ENCODE measurements at regions not wholly inside any gene's neighbourhood (a gene's known extent, or its start where the extent isn't known, plus 50 kb on each side); places are given as distances from the start of the nearest gene placed in this dataset.

DNA sequence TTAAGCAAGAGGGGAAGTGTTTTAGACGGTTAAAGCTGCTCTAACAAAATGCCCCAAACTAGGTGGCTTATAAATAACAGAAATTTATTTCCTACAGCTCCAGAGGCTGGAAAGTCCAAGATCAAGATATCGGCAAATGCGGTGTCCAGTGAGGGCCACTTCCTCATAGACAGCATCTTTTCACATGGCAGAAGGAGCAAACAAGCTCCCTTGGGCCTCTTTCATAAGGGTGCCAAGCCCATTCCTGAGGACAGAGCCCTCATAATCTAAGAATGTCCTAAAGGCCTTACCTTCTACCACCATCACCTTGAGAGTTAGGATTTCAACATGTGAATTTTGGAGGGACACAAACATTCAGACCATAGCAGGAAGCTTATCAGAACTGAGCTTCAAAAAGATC, 57.3 kb upstream of the PPP1CB start:
- H3K36me3 ChIP-seq, result no peaks in the 10 kb centered on the region
- no peaks in the 10 kb centered on the region for H3K27me3 ChIP-seq (replicated peaks; ENCODE audit: insufficient read depth)
- peak overlapping the region; percentile 48 to 54 for H3K27ac ChIP-seq
- H3K4me1 ChIP-seq (replicated peaks), result peaks cover 3% of the 10 kb centered on the region
- no peak overlapping the region for H3K4me3 ChIP-seq
- intact Hi-C loops (cut with DNase I), result loop anchor here (10.0 kb wide), 1 partner anchor 50 kb away; no protein-coding TSS in a partner anchor
- WGBS, result 95% methylated on average over 3 of the region's 3 CpGs
- no peaks in the 10 kb centered on the region for H3K9me3 ChIP-seq
- TF ChIP-seq POLR2A (IDR thresholded peaks at IDR 0.05) (no peak), POLR2AphosphoS5 (IDR thresholded peaks at IDR 0.05) (no peak)
- TF ChIP-seq, protein P1, sequence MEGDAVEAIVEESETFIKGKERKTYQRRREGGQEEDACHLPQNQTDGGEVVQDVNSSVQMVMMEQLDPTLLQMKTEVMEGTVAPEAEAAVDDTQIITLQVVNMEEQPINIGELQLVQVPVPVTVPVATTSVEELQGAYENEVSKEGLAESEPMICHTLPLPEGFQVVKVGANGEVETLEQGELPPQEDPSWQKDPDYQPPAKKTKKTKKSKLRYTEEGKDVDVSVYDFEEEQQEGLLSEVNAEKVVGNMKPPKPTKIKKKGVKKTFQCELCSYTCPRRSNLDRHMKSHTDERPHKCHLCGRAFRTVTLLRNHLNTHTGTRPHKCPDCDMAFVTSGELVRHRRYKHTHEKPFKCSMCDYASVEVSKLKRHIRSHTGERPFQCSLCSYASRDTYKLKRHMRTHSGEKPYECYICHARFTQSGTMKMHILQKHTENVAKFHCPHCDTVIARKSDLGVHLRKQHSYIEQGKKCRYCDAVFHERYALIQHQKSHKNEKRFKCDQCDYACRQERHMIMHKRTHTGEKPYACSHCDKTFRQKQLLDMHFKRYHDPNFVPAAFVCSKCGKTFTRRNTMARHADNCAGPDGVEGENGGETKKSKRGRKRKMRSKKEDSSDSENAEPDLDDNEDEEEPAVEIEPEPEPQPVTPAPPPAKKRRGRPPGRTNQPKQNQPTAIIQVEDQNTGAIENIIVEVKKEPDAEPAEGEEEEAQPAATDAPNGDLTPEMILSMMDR (IDR thresholded peaks at IDR 0.05), result no peak
- DNase-seq (ENCODE audit: low spot score), result no peak

DNA sequence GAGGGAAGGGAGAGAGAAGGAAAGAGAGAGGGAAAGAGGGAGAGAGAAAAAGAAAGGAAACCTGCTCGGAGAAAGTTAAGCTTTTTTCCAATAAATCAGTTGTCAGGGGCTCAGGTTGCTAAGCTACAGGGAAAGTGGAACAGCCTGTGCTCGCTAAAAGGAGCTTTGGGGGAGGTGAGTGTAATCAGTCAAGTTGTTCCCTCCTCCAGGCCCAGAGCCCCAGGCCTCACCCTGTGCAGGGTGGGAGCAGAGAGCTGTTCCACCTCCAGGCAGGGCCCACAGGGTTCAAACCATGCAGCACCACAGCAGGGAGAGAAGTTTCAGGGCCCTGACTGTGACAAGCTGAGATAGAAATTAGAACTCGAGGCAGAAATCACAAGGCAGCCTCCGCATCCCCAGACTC, 56.4 kb upstream of the PPP1CB start:
- whole genome bisulfite sequencing, result 28% methylated on average over 4 of the region's 4 CpGs
- H3K9me3 ChIP-seq, result no peaks in the 10 kb centered on the region
- no peaks in the 10 kb centered on the region for H3K27me3 ChIP-seq (replicated peaks; ENCODE audit: insufficient read depth)
- peaks cover 3% of the 10 kb centered on the region for H3K4me1 ChIP-seq (replicated peaks)
- intact Hi-C loops (cut with DNase I), result loop anchor here (10.0 kb wide), 1 partner anchor 50 kb away; no protein-coding TSS in a partner anchor
- peak overlapping the region; percentile 48 to 54 for H3K27ac ChIP-seq
- H3K36me3 ChIP-seq, result no peaks in the 10 kb centered on the region
- TF ChIP-seq POLR2A (IDR thresholded peaks at IDR 0.05) (no peak), POLR2AphosphoS5 (IDR thresholded peaks at IDR 0.05) (peak; percentile 38)
- H3K4me3 ChIP-seq, result no peak overlapping the region
- peak; percentile 21 for DNase-seq (ENCODE audit: low spot score)

DNA sequence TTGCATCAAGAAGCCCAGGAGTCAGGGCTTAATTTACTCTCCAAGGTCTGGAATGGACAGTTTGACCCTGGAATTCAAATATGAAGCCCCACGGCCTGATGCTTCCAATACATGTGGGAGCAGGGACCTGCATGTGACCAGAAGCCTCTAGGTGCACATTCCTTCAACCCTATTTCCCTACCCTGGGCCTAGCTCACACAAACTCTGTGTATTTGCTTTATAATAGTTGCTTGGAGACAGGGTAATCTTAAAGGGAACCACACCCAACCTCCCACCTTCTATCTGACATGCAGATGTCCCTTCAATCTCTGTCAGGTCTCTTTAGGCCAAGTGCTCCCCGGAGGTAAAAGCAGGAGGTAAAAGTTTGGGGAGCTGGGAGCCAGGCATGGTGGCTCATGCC, 55.4 kb upstream of the PPP1CB start:
- intact Hi-C loops (cut with DNase I), result loop anchor here (10.0 kb wide), 1 partner anchor 49 kb away; no protein-coding TSS in a partner anchor
- no peak overlapping the region for H3K4me3 ChIP-seq
- H3K4me1 ChIP-seq (replicated peaks), result peaks cover 3% of the 10 kb centered on the region
- no peak overlapping the region for H3K27ac ChIP-seq
- TF ChIP-seq, protein P1 (IDR thresholded peaks at IDR 0.05), result no peak
- H3K36me3 ChIP-seq, result no peaks in the 10 kb centered on the region
- no peak for DNase-seq (ENCODE audit: low spot score)
- no peaks in the 10 kb centered on the region for H3K27me3 ChIP-seq (replicated peaks; ENCODE audit: insufficient read depth)
- no peaks in the 10 kb centered on the region for H3K9me3 ChIP-seq
- 82% methylated on average over 2 of the region's 2 CpGs for WGBS

DNA sequence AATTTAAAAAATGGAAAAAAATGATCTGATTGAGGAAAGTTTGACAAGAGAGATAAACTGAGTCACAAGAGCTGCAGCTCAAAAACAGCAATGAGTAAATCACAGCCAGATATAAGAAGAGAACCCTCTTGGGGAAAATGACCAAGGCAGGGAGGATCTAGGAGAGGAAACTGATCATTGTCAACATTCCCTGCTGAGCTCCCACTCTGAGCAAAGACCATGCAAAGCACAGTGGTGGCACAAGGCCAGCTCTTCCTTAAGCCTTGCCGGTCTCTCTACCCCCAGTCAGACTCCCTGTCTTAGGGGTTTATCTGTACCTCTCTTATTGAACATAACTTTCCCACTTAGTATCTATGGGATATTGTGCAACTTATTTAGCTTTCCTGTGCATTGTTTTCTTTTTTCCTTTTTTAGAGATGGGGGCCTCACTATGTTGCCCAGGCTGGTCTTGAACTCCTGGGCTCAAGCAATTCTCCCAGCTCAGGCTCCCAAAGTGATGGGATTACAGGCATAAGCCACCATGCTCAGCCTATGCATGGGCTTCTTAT, 54.0 kb upstream of the PPP1CB start:
- no peak for DNase-seq (ENCODE audit: low spot score)
- WGBS, result 59% methylated on average over 1 of the region's 1 CpG
- Histone ChIP-seq H3K4me3 (no peak overlapping the region), H3K9me3 (no peaks in the 10 kb centered on the region), H3K27me3 (replicated peaks; ENCODE audit: insufficient read depth) (no peaks in the 10 kb centered on the region), H3K36me3 (no peaks in the 10 kb centered on the region), H3K4me1 (replicated peaks) (peaks cover 3% of the 10 kb centered on the region), H3K27ac (no peak overlapping the region)
- intact Hi-C loops (cut with DNase I), result loop anchor here (10.0 kb wide), 1 partner anchor 47 kb away; no protein-coding TSS in a partner anchor
- TF ChIP-seq, protein P1 (IDR thresholded peaks at IDR 0.05), result no peak
- no peak for TF ChIP-seq POLR2A (IDR thresholded peaks at IDR 0.05)
- TF ChIP-seq POLR2AphosphoS5 (IDR thresholded peaks at IDR 0.05), result no peak

DNA sequence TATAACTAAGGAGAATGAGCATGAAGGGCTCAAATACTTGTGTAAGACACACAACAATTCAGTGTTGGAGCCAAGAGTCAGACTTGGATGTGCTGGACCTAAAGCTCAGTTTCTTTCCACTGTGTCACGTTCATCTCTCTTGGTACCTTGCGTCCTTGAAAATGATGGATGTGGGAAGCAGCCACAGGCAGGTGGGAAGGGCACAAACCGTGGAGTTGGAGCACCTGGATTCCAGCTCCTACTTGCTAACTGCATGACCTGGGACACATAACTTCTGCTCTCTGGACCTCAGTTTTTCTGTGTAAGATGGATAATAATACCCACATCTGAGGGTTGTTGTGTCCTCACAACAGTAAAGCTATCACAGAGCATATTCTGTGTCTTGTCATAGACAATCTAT, 53.1 kb upstream of the PPP1CB start:
- WGBS, result 86% methylated on average over 3 of the region's 3 CpGs
- Histone ChIP-seq H3K27ac (no peak overlapping the region), H3K36me3 (no peaks in the 10 kb centered on the region), H3K4me1 (replicated peaks) (peaks cover 3% of the 10 kb centered on the region), H3K9me3 (no peaks in the 10 kb centered on the region), H3K27me3 (replicated peaks; ENCODE audit: insufficient read depth) (no peaks in the 10 kb centered on the region), H3K4me3 (no peak overlapping the region)
- no peak for TF ChIP-seq POLR2AphosphoS5 (IDR thresholded peaks at IDR 0.05)
- TF ChIP-seq, protein P1 (IDR thresholded peaks at IDR 0.05), result no peak
- DNase-seq (ENCODE audit: low spot score), result no peak
- intact Hi-C loops (cut with DNase I), result loop anchor here (10.0 kb wide), 1 partner anchor 46 kb away; no protein-coding TSS in a partner anchor

Measured in prostate gland (tissue), 2 donors.